ENCODE measurements at regions not wholly inside any gene's neighbourhood (a gene's known extent, or its start where the extent isn't known, plus 50 kb on each side); places are given as distances from the start of the nearest gene placed in this dataset.

DNA sequence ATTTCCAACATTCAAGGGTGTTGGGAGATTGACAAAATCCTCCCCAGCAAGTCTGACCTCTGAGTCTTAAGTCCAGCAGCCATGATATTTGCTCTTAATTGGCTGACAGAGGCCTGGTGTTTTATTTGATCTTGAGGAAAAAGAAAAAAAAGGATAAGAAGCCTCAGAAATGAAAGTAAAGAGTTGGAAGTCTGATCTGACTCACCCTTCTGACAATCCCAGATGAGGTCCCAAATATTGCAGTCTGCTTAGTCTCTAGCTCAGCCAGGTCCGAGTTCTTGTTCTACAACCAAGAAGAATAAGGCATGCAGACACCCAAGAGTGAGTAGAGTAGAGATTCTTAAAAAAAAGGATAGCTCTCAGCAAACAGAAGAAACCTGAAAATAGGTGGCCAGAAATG lies 632.5 kb upstream of the ST8SIA4 start:
- TF ChIP-seq, protein P1, sequence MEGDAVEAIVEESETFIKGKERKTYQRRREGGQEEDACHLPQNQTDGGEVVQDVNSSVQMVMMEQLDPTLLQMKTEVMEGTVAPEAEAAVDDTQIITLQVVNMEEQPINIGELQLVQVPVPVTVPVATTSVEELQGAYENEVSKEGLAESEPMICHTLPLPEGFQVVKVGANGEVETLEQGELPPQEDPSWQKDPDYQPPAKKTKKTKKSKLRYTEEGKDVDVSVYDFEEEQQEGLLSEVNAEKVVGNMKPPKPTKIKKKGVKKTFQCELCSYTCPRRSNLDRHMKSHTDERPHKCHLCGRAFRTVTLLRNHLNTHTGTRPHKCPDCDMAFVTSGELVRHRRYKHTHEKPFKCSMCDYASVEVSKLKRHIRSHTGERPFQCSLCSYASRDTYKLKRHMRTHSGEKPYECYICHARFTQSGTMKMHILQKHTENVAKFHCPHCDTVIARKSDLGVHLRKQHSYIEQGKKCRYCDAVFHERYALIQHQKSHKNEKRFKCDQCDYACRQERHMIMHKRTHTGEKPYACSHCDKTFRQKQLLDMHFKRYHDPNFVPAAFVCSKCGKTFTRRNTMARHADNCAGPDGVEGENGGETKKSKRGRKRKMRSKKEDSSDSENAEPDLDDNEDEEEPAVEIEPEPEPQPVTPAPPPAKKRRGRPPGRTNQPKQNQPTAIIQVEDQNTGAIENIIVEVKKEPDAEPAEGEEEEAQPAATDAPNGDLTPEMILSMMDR (IDR thresholded peaks at IDR 0.05) = no peak
- TF ChIP-seq, protein P2, sequence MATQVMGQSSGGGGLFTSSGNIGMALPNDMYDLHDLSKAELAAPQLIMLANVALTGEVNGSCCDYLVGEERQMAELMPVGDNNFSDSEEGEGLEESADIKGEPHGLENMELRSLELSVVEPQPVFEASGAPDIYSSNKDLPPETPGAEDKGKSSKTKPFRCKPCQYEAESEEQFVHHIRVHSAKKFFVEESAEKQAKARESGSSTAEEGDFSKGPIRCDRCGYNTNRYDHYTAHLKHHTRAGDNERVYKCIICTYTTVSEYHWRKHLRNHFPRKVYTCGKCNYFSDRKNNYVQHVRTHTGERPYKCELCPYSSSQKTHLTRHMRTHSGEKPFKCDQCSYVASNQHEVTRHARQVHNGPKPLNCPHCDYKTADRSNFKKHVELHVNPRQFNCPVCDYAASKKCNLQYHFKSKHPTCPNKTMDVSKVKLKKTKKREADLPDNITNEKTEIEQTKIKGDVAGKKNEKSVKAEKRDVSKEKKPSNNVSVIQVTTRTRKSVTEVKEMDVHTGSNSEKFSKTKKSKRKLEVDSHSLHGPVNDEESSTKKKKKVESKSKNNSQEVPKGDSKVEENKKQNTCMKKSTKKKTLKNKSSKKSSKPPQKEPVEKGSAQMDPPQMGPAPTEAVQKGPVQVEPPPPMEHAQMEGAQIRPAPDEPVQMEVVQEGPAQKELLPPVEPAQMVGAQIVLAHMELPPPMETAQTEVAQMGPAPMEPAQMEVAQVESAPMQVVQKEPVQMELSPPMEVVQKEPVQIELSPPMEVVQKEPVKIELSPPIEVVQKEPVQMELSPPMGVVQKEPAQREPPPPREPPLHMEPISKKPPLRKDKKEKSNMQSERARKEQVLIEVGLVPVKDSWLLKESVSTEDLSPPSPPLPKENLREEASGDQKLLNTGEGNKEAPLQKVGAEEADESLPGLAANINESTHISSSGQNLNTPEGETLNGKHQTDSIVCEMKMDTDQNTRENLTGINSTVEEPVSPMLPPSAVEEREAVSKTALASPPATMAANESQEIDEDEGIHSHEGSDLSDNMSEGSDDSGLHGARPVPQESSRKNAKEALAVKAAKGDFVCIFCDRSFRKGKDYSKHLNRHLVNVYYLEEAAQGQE (IDR thresholded peaks at IDR 0.05; ENCODE audit: insufficient read depth in 1 of 2, low read depth in 2 of 2, low read length in 1 of 2) = no peak
